CD4-positive, alpha-beta T cell (primary cell): ENCODE measurements at regions not wholly inside any gene's neighbourhood (a gene's known extent, or its start where the extent isn't known, plus 50 kb on each side); places are given as distances from the start of the nearest gene placed in this dataset.

Experiments used
- ATAC-seq: fragments of 200-7000 bp; cut with Tn5 transposase; one replicate; pipeline ENCODE4 v1.10.0; 2022; ENCODE audit warnings: mild to moderate bottlenecking; ENCODE audit not compliant: poor library complexity
- CTCF ChIA-PET: fragments of 350-600 bp; sonication (Branson Sonifier 250); formaldehyde crosslinking; loops from one replicate; lab custom pipeline; 2021; ENCODE audit warnings: antibody characterized with exemption, inconsistent platforms; lab: Charles Lee
- POLR2A ChIA-PET: fragments of 350-600 bp; sonication (Branson Sonifier 250); formaldehyde crosslinking; loops from one replicate; lab custom pipeline; 2021; ENCODE audit warnings: antibody characterized with exemption, inconsistent platforms; lab: Charles Lee
- DNase-seq, 14 experiments: peaks; one replicate each; pipeline ENCODE4 v3.0.0-alpha.2; 2013 to 2020; ENCODE audit warnings: mixed read lengths in 2 of 14
- H3K27ac ChIP-seq, 2 donors: one replicate each; pipeline versions ENCODE4 v1.5.1 to v1.7.0; 2013; ENCODE audit warnings: low read length in 2 of 2, low read depth in 1 of 2, mild to moderate bottlenecking in 1 of 2
- H3K27me3 ChIP-seq, 2 experiments: 1 replicate in 1 of 2; 2 replicates in 1 of 2; pipeline versions ENCODE4 v1.6.1 to v1.7.0; 2013; ENCODE audit warnings: low read length in 2 of 2, control low read depth in 1 of 2, mild to moderate bottlenecking in 1 of 2, moderate library complexity in 1 of 2; ENCODE audit not compliant: insufficient read depth in 2 of 2, control insufficient read depth in 1 of 2
- H3K36me3 ChIP-seq: one replicate; pipeline ENCODE4 v1.6.1; 2013; ENCODE audit warnings: low read length, control low read depth; ENCODE audit not compliant: insufficient read depth
- H3K4me1 ChIP-seq: one replicate; pipeline ENCODE4 v1.6.1; 2013; ENCODE audit warnings: low read length, control low read depth; ENCODE audit not compliant: insufficient read depth
- H3K4me3 ChIP-seq: one replicate; pipeline ENCODE4 v1.5.1; 2013; ENCODE audit warnings: mild to moderate bottlenecking, low read length, moderate library complexity
- H3K9me3 ChIP-seq, 2 experiments: 1 replicate in 1 of 2; 2 replicates in 1 of 2; pipeline versions ENCODE4 v1.6.1 to v1.7.0; 2013; ENCODE audit warnings: low read length in 2 of 2, mild to moderate bottlenecking in 2 of 2, control low read depth in 1 of 2, moderate library complexity in 1 of 2; ENCODE audit not compliant: control insufficient read depth in 1 of 2, insufficient read depth in 1 of 2
- H3K27ac Mint-ChIP-seq: one replicate; pipeline ENCODE4 v1.8.0; 2020; ENCODE audit warnings: mixed read lengths
- H3K27me3 Mint-ChIP-seq: one replicate; pipeline ENCODE4 v1.8.0; 2021; ENCODE audit warnings: mixed read lengths
- H3K36me3 Mint-ChIP-seq: one replicate; pipeline ENCODE4 v1.8.0; 2021; ENCODE audit warnings: low read depth, mixed read lengths
- H3K4me1 Mint-ChIP-seq: one replicate; pipeline ENCODE4 v1.8.0; 2021; ENCODE audit warnings: low read depth, mixed read lengths
- H3K4me3 Mint-ChIP-seq: one replicate; pipeline ENCODE4 v1.8.0; 2020; ENCODE audit warnings: mild to moderate bottlenecking, mixed read lengths
- H3K9me3 Mint-ChIP-seq: one replicate; pipeline ENCODE4 v1.8.0; 2020; ENCODE audit warnings: mixed read lengths
- CTCF ChIP-seq: fragments of 200-600 bp; IDR thresholded peaks from one replicate; pipeline ENCODE4 v1.8.0; 2022; ENCODE audit warnings: antibody characterized with exemption, mild to moderate bottlenecking
- intact Hi-C, 2 experiments: fragments of 100-400 bp; cut with DNase I in 1 of 2; cut with micrococcal nuclease in 1 of 2; formaldehyde crosslinking; loops; one replicate each; pipeline versions ENCODE4 v1.15.1 to v1.9.0; 2023 to 2025; cut with DNase I, micrococcal nuclease

- peaks cover 9% of the 10 kb centered on the region for H3K4me1 Mint-ChIP-seq
- no peaks in the 10 kb centered on the region for H3K36me3 Mint-ChIP-seq
- DNase-seq = no peak
- ChIA-PET CTCF (no interaction called here), POLR2A (no interaction called here)
- no peak for TF ChIP-seq CTCF
- no peaks in the 10 kb centered on the region for H3K9me3 ChIP-seq
- H3K36me3 ChIP-seq = no peaks in the 10 kb centered on the region
- no peak overlapping the region for H3K27ac Mint-ChIP-seq
- intact Hi-C loops = no loop called here
- peaks cover 11% of the 10 kb centered on the region for H3K27me3 Mint-ChIP-seq
- no peaks in the 10 kb centered on the region for H3K27me3 ChIP-seq
- H3K27ac ChIP-seq = no peak overlapping the region
- no peak overlapping the region for H3K4me3 ChIP-seq
- no peak overlapping the region for H3K4me3 Mint-ChIP-seq
- no peaks in the 10 kb centered on the region for H3K4me1 ChIP-seq
- no peak for ATAC-seq
- no peaks in the 10 kb centered on the region for H3K9me3 Mint-ChIP-seq
Measured at GRCh38 chr10:69738858-69739435, 62.8 kb upstream of the COL13A1 start.

- Mint-ChIP-seq H3K9me3 (no peaks in the 10 kb centered on the region), H3K27me3 (peaks cover 14% of the 10 kb centered on the region), H3K4me1 (peaks cover 3% of the 10 kb centered on the region), H3K27ac (no peak overlapping the region), H3K36me3 (no peaks in the 10 kb centered on the region), H3K4me3 (no peak overlapping the region)
- ATAC-seq (no peak), DNase-seq (no peak)
- H3K4me1 ChIP-seq = no peaks in the 10 kb centered on the region
- no peak for TF ChIP-seq CTCF
- CTCF ChIA-PET = no interaction called here
- no peak overlapping the region for H3K27ac ChIP-seq
- intact Hi-C loops = no loop called here
- no peaks in the 10 kb centered on the region for H3K9me3 ChIP-seq
- no peaks in the 10 kb centered on the region for H3K27me3 ChIP-seq
- POLR2A ChIA-PET = no interaction called here
- no peaks in the 10 kb centered on the region for H3K36me3 ChIP-seq
- H3K4me3 ChIP-seq = no peak overlapping the region
Measured at GRCh38 chr10:69739634-69740033, 62.1 kb upstream of the COL13A1 start.

GRCh38 chr10:69740126-69740525 lies 61.6 kb upstream of the COL13A1 start:
- DNase-seq = no peak
- TF ChIP-seq CTCF = no peak
- H3K27ac ChIP-seq = no peak overlapping the region
- no peak overlapping the region for H3K4me3 ChIP-seq
- H3K27me3 ChIP-seq = no peaks in the 10 kb centered on the region
- Mint-ChIP-seq H3K4me3 (no peak overlapping the region), H3K27me3 (peaks cover 19% of the 10 kb centered on the region), H3K27ac (no peak overlapping the region), H3K4me1 (no peaks in the 10 kb centered on the region), H3K36me3 (no peaks in the 10 kb centered on the region), H3K9me3 (no peaks in the 10 kb centered on the region)
- CTCF ChIA-PET = no interaction called here
- no peaks in the 10 kb centered on the region for H3K9me3 ChIP-seq
- no peaks in the 10 kb centered on the region for H3K4me1 ChIP-seq
- POLR2A ChIA-PET = no interaction called here
- intact Hi-C loops = no loop called here
- no peak for ATAC-seq
- H3K36me3 ChIP-seq = no peaks in the 10 kb centered on the region
